NT2/D1 (cell line): ENCODE measurements at regions not wholly inside any gene's neighbourhood (a gene's known extent, or its start where the extent isn't known, plus 50 kb on each side); places are given as distances from the start of the nearest gene placed in this dataset.

ENCODE experiments used
- YY1 ChIP-seq: IDR thresholded peaks from 2 replicates; pipeline ENCODE4 v1.6.1; 2011; ENCODE audit not compliant: insufficient read length, insufficient read depth
- ZNF274 ChIP-seq: IDR thresholded peaks from 2 replicates; pipeline ENCODE4 v1.6.1; 2011; ENCODE audit warnings: mild to moderate bottlenecking, low read depth, low read length

- no peak for TF ChIP-seq YY1
- TF ChIP-seq ZNF274: no peak
These were observed 240.7 kb downstream of the BARHL2 start for GRCh38 chr1:90476411-90476810.
